ENCODE measurements at regions not wholly inside any gene's neighbourhood (a gene's known extent, or its start where the extent isn't known, plus 50 kb on each side); places are given as distances from the start of the nearest gene placed in this dataset.
"Not testable (repeated sequence)": the region's sequence is repeated elsewhere in the genome, so short reads cannot be mapped to it uniquely, and the experiment has no call there.

GRCh38 chr6:134747197-134747596 lies 202.7 kb downstream of the ALDH8A1 start:
- TF ChIP-seq, protein P1, sequence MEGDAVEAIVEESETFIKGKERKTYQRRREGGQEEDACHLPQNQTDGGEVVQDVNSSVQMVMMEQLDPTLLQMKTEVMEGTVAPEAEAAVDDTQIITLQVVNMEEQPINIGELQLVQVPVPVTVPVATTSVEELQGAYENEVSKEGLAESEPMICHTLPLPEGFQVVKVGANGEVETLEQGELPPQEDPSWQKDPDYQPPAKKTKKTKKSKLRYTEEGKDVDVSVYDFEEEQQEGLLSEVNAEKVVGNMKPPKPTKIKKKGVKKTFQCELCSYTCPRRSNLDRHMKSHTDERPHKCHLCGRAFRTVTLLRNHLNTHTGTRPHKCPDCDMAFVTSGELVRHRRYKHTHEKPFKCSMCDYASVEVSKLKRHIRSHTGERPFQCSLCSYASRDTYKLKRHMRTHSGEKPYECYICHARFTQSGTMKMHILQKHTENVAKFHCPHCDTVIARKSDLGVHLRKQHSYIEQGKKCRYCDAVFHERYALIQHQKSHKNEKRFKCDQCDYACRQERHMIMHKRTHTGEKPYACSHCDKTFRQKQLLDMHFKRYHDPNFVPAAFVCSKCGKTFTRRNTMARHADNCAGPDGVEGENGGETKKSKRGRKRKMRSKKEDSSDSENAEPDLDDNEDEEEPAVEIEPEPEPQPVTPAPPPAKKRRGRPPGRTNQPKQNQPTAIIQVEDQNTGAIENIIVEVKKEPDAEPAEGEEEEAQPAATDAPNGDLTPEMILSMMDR (IDR thresholded peaks at IDR 0.05): not testable (repeated sequence)
- TF ChIP-seq POLR2A (IDR thresholded peaks at IDR 0.05): not testable (repeated sequence)

Data from uterus (tissue), 2 donors.